ENCODE measurements at regions not wholly inside any gene's neighbourhood (a gene's known extent, or its start where the extent isn't known, plus 50 kb on each side); places are given as distances from the start of the nearest gene placed in this dataset.

DNA sequence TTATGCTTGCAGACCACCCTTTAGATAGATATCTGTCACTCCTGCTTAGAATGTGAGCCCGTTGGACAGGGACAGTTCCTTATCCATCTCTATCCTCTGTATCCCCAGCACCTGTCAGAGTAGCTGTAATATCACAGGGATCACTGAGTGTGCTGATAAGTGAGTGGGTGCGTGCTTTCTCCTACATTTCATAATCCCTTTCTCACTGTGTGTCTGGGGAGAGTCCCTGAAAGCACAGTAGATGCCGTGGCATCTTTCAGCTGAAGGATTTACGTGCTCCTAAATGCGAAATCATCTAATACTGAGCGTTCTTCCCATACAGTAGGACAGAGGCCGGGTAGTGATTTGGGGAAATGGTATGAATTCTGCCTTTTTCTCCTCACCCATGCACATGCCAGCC, 198.9 kb upstream of the SASH1 start:
- Mint-ChIP-seq H3K27ac (ENCODE audit: unreplicated experiment) (no peak overlapping the region), H3K9me3 (ENCODE audit: unreplicated experiment) (no peaks in the 10 kb centered on the region), H3K4me3 (ENCODE audit: unreplicated experiment) (no peak overlapping the region), H3K36me3 (ENCODE audit: low read depth, unreplicated experiment) (no peaks in the 10 kb centered on the region), H3K4me1 (ENCODE audit: low read depth, unreplicated experiment) (no peaks in the 10 kb centered on the region), H3K27me3 (ENCODE audit: low read depth, unreplicated experiment) (peaks cover 3% of the 10 kb centered on the region)
- Histone ChIP-seq H3K4me2 (ENCODE audit: low read length) (no peak overlapping the region), H3K27ac (ENCODE audit: low read depth, low read length) (no peak overlapping the region), H2AFZ (ENCODE audit: low read depth, low read length) (no peak overlapping the region), H4K20me1 (ENCODE audit: insufficient read depth, low read length) (no peaks in the 10 kb centered on the region), H3K9ac (ENCODE audit: low read length) (no peak overlapping the region), H3K9me3 (ENCODE audit: insufficient read depth, low read depth, low read length) (no peaks in the 10 kb centered on the region), H3K27me3 (ENCODE audit: insufficient read depth, low read length) (no peaks in the 10 kb centered on the region), H3K4me3 (ENCODE audit: insufficient read depth, low read depth, low read length) (no peak overlapping the region), H3K36me3 (ENCODE audit: insufficient read depth, low read length) (no peaks in the 10 kb centered on the region), H3K4me1 (ENCODE audit: insufficient read depth, low read length) (peaks cover 11% of the 10 kb centered on the region), H3K79me2 (ENCODE audit: insufficient read depth, low read length) (no peaks in the 10 kb centered on the region)
- no peak for TF ChIP-seq EZH2 (IDR thresholded peaks at IDR 0.05; ENCODE audit: insufficient read depth, low read length)
- TF ChIP-seq, protein P1, sequence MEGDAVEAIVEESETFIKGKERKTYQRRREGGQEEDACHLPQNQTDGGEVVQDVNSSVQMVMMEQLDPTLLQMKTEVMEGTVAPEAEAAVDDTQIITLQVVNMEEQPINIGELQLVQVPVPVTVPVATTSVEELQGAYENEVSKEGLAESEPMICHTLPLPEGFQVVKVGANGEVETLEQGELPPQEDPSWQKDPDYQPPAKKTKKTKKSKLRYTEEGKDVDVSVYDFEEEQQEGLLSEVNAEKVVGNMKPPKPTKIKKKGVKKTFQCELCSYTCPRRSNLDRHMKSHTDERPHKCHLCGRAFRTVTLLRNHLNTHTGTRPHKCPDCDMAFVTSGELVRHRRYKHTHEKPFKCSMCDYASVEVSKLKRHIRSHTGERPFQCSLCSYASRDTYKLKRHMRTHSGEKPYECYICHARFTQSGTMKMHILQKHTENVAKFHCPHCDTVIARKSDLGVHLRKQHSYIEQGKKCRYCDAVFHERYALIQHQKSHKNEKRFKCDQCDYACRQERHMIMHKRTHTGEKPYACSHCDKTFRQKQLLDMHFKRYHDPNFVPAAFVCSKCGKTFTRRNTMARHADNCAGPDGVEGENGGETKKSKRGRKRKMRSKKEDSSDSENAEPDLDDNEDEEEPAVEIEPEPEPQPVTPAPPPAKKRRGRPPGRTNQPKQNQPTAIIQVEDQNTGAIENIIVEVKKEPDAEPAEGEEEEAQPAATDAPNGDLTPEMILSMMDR (IDR thresholded peaks at IDR 0.05; ENCODE audit: insufficient read depth, low read depth, low read length) = no peak
- DNase-seq (ENCODE audit: low read depth) = no peak
- FAIRE-seq = no peak

GRCh38 chr6:148144917-148145521, 197.6 kb upstream of the SASH1 start:
- DNase-seq (ENCODE audit: low read depth) = peak; percentile 36
- H3K36me3 ChIP-seq (ENCODE audit: insufficient read depth, low read length) = no peaks in the 10 kb centered on the region
- H2AFZ ChIP-seq (ENCODE audit: low read depth, low read length) = no peak overlapping the region
- no peak overlapping the region for H3K4me3 ChIP-seq (ENCODE audit: insufficient read depth, low read depth, low read length)
- Mint-ChIP-seq H3K4me1 (ENCODE audit: low read depth, unreplicated experiment) (no peaks in the 10 kb centered on the region), H3K4me3 (ENCODE audit: unreplicated experiment) (no peak overlapping the region), H3K9me3 (ENCODE audit: unreplicated experiment) (no peaks in the 10 kb centered on the region), H3K27me3 (ENCODE audit: low read depth, unreplicated experiment) (peaks cover 3% of the 10 kb centered on the region), H3K27ac (ENCODE audit: unreplicated experiment) (no peak overlapping the region), H3K36me3 (ENCODE audit: low read depth, unreplicated experiment) (no peaks in the 10 kb centered on the region)
- no peak overlapping the region for H3K9ac ChIP-seq (ENCODE audit: low read length)
- H3K4me1 ChIP-seq (ENCODE audit: insufficient read depth, low read length) = peaks cover 11% of the 10 kb centered on the region
- TF ChIP-seq EZH2 (IDR thresholded peaks at IDR 0.05; ENCODE audit: insufficient read depth, low read length) = no peak
- TF ChIP-seq, protein P1 (IDR thresholded peaks at IDR 0.05; ENCODE audit: insufficient read depth, low read depth, low read length) = peak; percentile 88
- peak overlapping the region; percentile 55 for H3K4me2 ChIP-seq (ENCODE audit: low read length)
- H3K27ac ChIP-seq (ENCODE audit: low read depth, low read length) = no peak overlapping the region
- no peaks in the 10 kb centered on the region for H4K20me1 ChIP-seq (ENCODE audit: insufficient read depth, low read length)
- no peaks in the 10 kb centered on the region for H3K9me3 ChIP-seq (ENCODE audit: insufficient read depth, low read depth, low read length)
- FAIRE-seq = peak; percentile 52
- H3K79me2 ChIP-seq (ENCODE audit: insufficient read depth, low read length) = no peaks in the 10 kb centered on the region
- no peaks in the 10 kb centered on the region for H3K27me3 ChIP-seq (ENCODE audit: insufficient read depth, low read length)

GRCh38 chr6:148146717-148147462, 195.7 kb upstream of the SASH1 start:
- H3K4me3 ChIP-seq (ENCODE audit: insufficient read depth, low read depth, low read length) = no peak overlapping the region
- H3K9me3 Mint-ChIP-seq (ENCODE audit: unreplicated experiment) = no peaks in the 10 kb centered on the region
- H2AFZ ChIP-seq (ENCODE audit: low read depth, low read length) = peak overlapping the region; percentile 45
- H3K27ac ChIP-seq (ENCODE audit: low read depth, low read length) = peak overlapping the region; percentile 23
- FAIRE-seq (no peak), DNase-seq (ENCODE audit: low read depth) (peak; percentile 54)
- peaks cover 3% of the 10 kb centered on the region for H3K27me3 Mint-ChIP-seq (ENCODE audit: low read depth, unreplicated experiment)
- H3K9ac ChIP-seq (ENCODE audit: low read length) = no peak overlapping the region
- H3K36me3 Mint-ChIP-seq (ENCODE audit: low read depth, unreplicated experiment) = no peaks in the 10 kb centered on the region
- H4K20me1 ChIP-seq (ENCODE audit: insufficient read depth, low read length) = no peaks in the 10 kb centered on the region
- no peaks in the 10 kb centered on the region for H3K36me3 ChIP-seq (ENCODE audit: insufficient read depth, low read length)
- no peaks in the 10 kb centered on the region for H3K79me2 ChIP-seq (ENCODE audit: insufficient read depth, low read length)
- H3K4me1 Mint-ChIP-seq (ENCODE audit: low read depth, unreplicated experiment) = no peaks in the 10 kb centered on the region
- TF ChIP-seq, protein P1 (IDR thresholded peaks at IDR 0.05; ENCODE audit: insufficient read depth, low read depth, low read length) = no peak
- no peak for TF ChIP-seq EZH2 (IDR thresholded peaks at IDR 0.05; ENCODE audit: insufficient read depth, low read length)
- H3K27ac Mint-ChIP-seq (ENCODE audit: unreplicated experiment) = no peak overlapping the region
- H3K27me3 ChIP-seq (ENCODE audit: insufficient read depth, low read length) = no peaks in the 10 kb centered on the region
- H3K9me3 ChIP-seq (ENCODE audit: insufficient read depth, low read depth, low read length) = no peaks in the 10 kb centered on the region
- H3K4me1 ChIP-seq (ENCODE audit: insufficient read depth, low read length) = peaks cover 11% of the 10 kb centered on the region
- H3K4me3 Mint-ChIP-seq (ENCODE audit: unreplicated experiment) = no peak overlapping the region
- peak overlapping the region; percentile 45 for H3K4me2 ChIP-seq (ENCODE audit: low read length)

Measured in astrocyte (in vitro differentiated cells and primary cell).